ENCODE measurements at regions not wholly inside any gene's neighbourhood (a gene's known extent, or its start where the extent isn't known, plus 50 kb on each side); places are given as distances from the start of the nearest gene placed in this dataset.
A peak's percentile ranks its signal among the peaks of the same experiment; 100 is the strongest.
"Not testable (repeated sequence)": the region's sequence is repeated elsewhere in the genome, so short reads cannot be mapped to it uniquely, and the experiment has no call there.

DNA sequence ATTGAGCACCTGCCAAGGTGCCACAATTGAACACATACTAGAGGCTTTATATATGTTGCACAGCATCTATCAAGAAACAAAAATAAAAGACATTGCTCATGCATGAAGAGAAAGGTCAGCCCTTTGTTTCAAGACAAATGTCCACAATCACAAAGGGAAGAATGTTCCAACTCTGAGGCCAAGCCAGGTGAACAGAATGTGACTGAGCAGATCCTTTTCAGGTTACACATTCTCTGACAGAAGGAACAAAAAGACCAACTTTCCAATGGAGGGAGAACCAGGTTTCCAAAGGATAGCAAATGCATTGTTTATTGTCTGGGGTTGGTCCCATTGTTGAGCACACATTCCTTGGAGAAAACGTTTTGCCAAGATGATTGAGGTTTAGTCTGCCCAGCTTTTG is 50.2 kb upstream of the FAM174B start:
- no peak for DNase-seq

DNA sequence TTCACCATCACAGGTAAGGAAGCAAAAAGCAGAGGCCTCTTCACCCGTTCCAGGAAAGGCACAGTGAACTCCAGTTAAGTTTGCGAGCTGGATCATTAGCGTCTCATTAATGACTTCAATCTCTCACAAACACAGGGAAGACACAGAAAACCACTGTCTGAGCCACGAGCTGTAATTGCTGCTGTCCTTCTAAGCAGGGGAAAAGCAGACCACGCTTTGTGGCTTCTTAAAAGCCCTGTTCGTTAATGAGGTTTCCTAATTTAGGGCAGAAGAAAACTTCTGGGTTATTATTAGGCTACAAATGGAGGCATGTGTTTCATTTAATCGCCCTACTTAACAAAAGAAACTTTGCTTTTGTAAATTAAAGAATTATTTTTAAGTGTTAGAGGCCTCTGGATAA is 50.6 kb upstream of the FAM174B start:
- no peak for DNase-seq

DNA sequence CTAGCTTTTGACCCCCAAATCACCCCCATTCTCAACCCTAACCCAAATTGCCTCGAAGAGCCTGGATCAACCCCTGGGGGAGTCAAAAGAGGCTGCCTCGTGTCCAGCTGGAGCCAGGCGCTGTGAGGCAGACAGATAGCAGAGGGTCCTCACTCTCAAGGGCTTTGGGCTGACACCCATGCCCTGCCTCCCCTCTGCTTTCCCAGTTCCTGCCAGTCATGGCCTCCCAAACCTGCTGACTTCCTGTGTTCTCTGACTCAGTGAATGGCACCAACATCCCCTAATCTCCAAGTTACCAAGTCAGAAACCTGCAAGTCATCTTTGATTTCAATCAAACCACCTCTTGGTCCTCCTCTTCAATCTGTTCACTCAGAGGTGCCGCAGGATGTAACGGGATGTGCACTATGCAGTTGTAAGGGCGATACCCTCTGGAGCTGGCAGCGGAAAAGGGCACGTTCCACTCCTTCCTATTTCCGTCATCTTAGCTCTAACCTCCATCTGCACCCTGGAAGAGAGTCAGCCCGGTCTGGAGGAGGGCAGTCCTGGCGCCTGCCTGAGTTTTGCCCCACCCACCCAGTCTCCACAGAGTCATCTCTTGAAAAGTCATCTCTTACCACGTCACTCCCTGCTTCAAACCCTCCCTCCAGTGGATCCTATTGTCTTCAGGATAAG is 52.4 kb upstream of the FAM174B start:
- no peak for DNase-seq

DNA sequence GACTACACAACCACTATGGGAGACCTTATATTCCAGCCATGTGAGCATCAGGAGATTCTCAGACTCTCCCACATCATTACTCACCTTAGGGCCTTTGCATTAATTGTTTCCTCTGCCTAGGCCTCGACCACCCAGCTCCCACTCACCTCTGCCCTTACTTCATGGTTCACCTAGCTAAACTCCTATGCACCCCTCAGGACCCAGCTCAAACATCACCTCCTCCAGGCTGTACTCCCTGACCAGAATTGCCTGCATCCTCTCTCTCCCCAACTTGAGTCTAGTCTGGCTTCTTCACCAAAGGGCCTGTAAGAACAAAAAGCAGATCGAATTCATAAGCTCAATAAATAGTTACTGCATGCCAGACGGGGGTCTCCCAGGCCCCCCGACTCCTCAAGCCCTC is 53.1 kb upstream of the FAM174B start:
- no peak for DNase-seq

DNA sequence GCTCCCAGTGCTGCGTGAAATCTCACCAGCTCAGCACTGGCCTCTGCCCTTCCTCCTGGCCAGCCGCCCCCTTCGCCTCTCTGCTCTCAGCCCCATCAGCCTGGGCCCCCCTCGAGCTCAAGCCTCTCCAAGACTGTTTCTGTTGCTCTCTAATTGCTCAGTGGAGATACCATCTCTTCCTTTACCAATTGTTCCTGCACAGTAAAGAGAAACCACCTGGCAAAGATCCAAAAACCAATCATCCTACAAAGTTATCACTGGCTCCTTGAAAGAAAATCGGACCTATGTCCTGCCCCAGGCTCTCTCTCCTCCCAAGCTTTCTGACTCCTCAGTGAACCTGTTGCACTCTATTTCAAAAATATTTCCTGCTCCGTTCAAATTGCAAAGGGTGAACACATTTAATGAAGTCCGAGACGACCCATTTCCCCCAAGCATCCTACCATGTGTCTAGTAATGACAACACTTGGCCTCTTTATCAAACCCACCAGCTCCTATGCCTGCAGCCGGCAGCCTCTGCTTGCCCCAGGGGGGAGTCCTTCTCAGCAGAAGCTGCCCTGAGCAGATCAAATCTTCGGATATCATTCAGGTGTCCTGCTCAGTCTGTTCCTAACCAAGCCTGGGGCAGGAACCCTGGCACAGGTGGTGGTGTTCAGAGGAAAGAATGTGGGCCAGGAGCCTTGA is 53.7 kb upstream of the FAM174B start:
- DNase-seq = no peak

DNA sequence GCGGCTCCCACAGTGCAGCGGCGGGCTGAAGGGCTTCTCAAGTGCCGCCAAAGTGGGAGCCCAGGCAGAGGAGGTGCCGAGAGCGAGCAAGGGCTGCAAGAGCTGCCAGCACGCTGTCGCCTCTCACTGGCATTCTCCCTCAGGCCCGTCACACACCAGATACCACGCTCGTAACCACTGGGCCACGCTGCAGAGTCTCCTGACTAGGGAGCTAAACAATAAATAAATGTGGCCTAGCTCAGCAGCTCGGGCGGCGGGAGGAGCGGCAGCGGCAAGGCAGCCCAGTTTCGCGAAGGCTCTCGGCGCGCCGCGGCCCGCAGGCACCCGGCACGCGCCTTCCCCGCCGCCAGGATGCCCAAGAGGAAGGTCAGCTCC is 55.9 kb upstream of the FAM174B start:
- no peak for DNase-seq

DNA sequence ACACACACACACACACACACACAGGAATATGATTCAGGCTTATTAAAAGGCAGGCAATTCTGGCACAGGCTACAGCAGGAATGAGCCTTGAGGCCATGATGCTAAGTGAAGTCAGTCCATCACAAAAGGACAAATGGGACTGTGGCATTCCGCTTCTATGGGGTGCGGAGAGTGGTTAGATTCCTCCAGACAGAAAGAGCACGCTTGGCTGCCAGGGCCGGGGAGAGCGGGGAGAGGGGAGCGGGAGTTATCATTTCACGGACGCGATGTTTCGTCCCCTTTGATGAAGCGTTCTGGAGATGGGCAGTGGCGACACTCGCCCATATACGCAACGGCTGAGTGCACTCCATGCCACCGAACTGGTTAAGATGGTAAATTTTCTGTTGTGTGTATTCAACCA is 58.5 kb upstream of the FAM174B start:
- DNase-seq = no peak

DNA sequence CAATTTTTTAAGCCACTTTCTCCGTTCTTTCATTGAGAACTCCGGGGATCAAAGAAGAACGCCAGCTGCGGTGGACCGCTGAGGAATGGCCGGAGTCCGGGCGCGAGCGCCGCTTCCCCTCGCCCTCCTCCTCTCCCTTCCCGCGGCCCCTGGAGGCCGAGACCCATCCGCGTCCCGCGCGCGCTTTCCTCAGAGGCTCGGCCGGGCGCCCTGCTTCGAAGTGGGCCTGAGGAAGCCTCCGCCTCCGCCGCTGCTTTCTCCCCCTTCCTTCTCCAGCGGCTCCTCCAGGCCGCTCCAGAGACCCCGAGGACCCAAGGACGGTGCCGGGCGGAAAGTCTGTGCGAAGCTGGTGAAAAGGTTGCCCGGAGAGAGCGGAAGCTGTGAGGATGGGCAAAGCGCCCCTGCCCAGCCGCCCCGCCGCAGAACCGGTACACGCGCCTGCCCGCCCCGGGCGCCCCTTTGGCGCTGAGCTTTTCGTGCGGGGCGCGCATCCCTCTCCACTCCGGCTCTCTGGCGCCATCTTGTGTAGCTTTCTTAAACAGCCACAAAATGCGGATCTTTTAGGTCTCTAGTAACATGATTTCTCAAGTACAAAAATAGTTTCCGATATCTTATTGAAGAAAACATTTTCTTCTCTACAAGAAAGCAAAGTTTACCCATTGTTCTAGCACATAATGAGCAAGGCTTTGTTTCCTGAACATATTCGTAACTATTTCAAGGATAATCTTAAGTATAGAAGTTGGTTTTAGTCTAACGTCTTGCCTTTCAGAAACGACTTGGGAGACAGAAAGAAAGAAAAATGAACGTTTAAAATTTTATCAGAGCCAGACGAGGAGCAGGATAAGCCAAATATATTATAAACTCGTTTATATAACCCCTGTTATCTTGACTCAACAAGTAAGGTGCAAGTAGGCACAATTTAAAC is 59.2 kb upstream of the FAM174B start:
- DNase-seq = peak; percentile 30

DNA sequence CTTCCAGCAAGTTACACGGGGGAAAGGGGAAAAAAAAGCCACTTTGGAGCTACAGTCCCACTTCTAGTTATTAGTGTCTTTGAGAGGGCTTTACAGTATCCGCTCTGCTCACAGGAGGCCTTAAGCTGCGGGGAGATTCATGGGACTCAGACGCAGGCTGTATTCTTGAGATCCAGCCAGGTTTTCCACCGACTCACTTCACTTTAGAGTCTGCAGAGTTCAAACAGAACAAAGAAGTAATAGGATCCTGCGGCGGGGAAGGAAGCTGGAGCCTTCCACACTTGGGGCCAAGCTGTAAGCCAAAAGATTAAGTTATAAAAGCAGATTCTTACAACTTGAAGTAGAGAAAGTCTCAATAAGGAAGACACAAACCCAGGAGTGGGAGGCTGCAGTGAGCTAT is 60.2 kb upstream of the FAM174B start:
- DNase-seq = no peak

DNA sequence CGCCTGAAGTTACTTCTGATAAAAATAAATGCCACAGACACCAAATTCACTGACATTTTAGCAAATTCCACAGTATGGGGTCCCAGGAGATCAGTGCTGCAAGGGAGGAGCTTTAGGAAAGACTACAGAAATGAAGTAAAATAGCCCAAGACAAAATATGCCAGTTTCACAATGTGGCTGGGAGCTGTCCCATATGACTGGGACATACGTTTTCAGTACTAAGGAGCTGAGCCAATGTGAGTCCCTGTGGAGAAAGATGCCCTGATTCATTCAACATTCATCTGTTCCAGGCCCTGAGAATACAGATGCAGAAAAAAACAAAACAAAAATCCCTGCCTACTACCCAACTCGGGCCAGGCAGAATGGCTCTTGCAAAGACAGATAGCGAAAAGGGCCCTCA is 63.4 kb upstream of the FAM174B start:
- no peak for DNase-seq

DNA sequence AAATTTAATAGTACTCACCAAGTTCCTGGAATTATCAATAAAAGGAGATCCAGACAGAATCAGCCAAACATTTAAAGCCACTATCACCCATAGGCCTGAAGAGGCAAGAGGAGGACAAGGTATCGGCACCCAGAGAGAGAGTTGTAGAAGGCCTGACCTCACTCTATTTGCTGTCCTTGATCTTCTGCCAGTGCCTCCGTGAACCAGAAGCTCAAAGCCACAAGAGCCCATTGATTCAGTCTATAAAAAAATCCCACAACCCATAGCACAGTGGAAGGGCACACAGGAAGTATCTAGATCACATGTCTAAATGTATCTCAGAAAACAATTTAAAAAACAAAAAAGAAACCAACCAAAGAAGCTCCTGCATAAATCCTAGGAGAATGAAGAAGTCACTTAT is 68.6 kb upstream of the FAM174B start:
- no peak for DNase-seq

DNA sequence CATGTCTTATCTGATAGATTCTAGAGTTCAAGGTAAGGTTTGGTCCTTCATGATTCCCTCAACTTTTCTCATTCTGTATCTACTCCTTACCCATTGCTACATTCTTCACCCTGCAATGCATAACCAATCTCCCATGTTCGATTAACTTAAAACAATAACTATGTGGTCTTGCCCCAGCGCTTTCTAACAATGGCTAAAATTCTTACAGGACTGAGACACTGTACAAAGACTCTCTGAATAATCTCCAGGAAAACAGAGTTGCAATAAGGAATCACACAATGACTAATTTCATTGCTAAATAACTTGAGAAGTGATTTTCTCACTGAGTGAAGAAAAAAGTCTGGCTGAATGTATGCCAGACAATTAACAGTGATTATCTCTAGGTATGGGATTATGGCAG is 69.6 kb upstream of the FAM174B start:
- no peak for DNase-seq

DNA sequence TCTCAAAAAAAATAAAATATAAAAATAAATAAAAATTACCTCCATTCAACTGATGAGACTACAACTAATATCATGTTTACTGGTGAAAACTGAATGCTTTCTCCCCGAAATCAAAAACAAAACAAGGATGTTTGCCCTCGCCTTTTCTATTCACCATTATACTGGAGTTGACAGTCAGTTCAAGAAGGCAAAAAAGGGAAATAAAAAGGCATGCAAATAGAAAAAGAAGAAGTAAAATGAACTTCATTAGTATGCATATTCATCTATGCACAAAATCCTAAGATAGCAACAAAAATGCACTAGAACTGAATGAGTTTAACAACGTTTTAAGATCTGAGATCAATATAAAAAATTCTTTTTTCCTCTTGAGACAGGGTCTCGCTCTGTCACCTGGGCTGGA is 72.7 kb upstream of the FAM174B start:
- DNase-seq = peak; percentile 58

DNA sequence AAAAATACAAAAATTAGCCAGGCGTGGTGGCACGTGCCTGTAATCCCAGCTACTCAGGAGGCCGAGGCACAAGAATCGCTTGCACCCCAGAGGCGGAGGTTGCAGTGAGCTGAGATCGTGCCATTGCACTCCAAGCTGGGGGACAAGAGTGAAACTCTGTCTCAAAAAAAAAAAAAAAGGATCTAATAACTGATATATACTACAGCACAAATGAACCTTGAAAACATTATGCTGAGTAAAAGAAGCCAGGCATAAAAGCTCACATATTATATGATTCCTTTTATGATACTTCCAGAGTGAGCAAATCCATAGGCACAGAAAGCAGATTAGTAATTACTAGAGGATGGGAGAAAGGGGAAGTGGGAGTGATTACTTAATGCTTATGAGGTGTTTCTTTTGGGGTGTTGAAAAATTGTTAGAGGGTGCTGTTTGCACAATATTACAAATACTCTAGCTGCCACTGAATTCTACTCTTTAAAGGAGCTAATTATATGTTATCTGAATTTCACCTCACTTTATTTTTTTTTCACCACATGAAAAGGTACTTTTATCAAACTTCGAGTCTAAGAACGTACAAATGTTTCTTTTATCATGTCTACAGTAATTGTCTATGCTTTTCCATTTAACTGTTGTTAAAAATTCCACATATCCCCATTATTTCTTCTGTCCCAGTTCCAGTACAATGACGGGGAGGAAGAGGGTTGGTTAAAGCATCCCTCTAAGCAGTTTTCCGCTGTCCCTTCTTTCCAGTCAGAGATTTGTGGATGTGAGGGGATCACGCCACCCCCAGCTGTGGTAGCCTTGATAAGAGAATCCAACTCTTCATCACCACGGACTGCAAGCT is 77.7 kb upstream of the FAM174B start:
- peak; percentile 79 for DNase-seq

DNA sequence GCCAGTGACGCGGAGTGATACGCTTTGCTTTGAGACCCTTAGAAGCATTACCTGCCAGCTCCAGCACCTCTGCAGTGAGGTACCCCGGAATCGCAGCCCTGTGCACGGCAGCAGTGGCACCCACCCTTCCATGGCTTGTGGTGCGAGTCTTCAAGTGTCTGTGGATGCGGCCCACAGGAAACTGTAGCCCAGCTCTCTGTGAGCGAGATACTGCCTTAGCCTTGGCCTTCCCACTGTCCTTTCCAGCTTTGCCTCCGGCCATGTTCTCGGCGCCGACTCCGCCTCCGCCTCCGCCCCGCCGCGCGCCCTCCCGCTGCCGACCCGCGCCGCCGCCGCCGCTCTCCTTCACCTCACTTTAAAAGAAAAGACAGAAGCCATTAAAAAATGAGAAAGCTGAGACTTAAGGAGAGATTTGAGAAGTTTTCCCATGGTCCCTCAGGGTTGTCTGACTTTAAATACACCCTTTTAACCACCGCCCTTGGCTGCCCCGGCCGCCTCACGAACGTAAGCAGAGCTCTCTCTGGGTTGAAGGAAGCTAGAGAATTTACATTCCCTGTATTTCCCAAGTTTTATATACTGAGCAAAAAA is 78.5 kb upstream of the FAM174B start:
- no peak for DNase-seq

DNA sequence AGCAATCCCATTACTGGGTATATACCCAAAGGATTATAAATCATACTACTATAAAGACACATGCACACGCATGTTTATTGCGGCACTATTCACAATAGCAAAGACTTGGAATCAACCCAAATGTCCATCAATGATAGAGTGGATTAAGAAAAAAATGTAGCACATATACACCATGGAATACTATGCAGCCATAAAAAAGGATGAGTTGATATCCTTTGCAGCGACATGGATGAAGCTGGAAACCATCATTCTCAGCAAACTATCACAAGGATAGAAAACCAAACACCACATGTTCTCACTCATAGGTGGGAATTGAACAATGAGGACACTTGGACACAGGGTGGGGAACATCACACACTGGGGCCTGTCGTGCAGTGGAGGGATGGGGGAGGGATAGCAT is 83.7 kb upstream of the FAM174B start:
- not testable (repeated sequence) for DNase-seq

DNA sequence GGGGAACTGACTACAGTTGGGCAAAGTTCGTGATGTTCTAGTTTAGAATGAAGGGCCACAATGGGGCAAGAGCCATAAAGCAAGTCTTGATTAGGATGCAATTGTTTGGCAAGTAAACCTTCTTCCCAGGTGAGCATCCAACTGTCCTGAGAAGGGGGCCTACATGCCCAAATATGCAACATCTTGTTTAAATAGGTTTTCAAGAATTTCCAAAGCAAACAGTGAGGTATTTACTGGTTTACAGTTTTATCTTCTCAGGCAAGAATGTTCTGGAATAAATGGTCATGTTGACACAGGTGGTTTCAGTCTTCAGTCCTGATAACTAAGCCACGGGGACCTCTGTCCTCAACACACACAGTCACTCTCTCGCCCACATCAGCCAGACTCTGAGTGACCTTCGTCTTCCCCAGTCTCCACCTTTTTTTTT is 90.3 kb upstream of the FAM174B start:
- no peak for DNase-seq

DNA sequence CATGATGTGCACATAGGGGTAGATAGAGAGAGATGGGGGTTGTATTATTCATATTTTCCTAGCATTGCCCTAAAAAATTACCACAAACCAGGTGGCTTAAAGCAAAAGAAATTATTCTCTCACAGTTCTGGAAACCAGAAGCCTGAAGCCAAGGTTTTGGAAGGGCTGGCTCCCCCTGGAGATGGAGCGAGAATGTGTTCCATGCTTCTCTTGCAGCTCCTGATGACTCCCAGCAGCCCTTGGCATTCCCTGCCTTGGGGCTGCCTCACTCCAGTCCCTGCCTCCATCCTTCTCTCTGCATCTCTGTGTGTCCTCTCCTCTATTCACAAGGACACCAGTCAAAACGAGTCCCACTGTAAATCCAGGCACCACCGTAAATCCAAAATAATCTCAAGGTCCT is 91.5 kb upstream of the FAM174B start:
- DNase-seq = no peak

DNA sequence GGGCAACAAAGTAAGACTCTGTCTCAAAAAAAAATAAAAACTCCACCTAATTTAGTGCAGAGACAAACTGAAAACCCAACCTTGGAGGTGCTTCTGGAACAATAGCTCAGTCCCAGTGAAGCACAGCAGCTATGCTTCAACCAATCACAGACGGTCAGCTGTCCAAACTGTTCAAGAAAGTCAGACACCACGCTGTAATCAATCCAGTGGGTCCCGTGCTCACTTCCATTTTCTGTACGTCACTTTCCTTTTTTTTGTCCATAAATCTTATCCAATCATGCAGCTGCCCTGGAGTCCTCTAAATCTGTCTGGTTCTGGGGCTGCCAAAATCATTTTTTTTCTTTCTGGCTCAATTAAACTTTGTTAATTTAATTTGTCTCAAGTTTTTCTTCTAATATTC is 93.6 kb upstream of the FAM174B start:
- no peak for DNase-seq

DNA sequence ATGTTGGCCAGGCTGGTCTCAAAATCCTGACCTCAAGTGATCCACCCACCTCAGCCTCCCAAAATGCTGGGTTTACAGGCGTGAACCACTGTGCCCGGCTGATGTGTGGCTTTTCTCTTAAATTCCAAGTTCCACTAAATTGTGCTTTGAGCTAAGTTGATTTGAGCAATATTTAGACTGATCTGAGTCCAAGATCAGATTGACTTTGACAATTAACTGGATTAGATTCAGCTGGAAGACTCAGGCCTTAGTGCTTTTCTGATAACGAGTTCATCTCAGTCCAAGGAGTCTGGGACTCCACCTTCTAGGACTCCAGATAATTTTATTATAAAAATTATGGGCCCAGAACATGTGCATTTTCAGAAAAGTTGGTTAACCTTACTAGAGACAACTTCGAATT is 94.4 kb upstream of the FAM174B start:
- DNase-seq = no peak

DNA sequence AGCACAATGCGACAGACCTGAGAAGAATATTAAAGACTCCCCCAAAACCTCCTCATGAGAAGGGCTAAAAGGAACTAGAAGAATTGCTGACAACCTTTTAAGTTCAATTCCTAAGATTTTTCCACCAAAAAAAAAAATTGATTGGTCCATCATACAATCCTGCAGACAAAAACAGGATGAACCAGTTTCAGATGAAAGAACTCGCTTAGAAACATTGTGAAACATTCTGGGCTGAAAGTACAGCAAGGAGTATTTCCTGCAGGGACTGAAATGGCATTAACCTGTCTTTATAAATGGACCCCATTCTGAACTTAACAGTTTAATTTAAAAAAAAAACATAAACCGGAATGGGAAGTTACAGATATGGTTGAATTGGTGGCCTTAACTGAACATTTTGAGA is 96.0 kb upstream of the FAM174B start:
- no peak for DNase-seq

DNA sequence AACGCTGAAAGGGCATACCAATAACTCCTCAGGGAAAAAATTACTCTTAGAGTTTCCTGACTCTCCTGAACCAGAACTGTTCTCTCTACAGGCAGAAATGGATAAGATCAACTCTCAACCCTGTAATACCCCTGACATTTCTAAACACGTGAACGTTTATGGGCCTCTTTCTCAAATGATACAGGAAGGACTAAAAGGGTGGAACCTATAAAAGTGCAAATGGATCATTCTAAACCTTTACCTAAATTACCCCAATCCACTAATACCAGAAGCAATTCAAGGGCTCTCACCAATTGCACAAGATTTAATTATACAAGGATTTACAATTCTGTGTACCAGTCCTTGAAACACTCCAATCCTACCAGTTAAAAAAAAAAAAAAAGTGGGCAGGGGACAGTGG is 98.0 kb upstream of the FAM174B start:
- DNase-seq = no peak

DNA sequence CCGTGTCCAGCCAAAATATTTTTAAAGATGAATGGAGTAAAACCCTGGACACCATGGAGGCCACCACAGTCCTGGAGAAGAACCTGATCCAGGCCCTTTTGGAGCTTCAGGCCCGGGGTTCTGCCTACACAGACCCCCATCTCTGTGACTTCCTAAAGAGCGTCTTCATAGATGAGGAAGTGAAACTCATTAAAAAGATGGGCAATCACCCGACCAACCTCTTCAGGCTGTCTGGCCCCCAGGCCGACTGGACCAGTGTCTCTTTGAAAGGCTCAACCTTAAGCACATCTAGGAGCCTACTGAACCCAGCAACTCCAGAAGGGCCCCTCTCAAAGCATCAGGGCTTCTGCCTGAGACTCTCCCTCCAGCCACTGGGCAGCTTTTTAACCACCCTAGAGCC is 107.9 kb upstream of the FAM174B start:
- peak; percentile 29 for DNase-seq
